ENCODE measurements at regions not wholly inside any gene's neighbourhood (a gene's known extent, or its start where the extent isn't known, plus 50 kb on each side); places are given as distances from the start of the nearest gene placed in this dataset.
"Not testable (repeated sequence)": the region's sequence is repeated elsewhere in the genome, so short reads cannot be mapped to it uniquely, and the experiment has no call there.

- no peak for FAIRE-seq
Measured at GRCh38 chr2:183465048-183465447, 340.8 kb downstream of the NUP35 start.

GRCh38 chr2:183474912-183475695 lies 350.9 kb downstream of the NUP35 start:
- FAIRE-seq, result no peak

GRCh38 chr2:183476490-183476889 lies 352.2 kb downstream of the NUP35 start:
- no peak for FAIRE-seq

- no peak for FAIRE-seq
Measured at GRCh38 chr2:183477296-183477695, 353.1 kb downstream of the NUP35 start.

- not testable (repeated sequence) for FAIRE-seq
Measured at GRCh38 chr2:183478941-183479595, 354.8 kb downstream of the NUP35 start.

- no peak for FAIRE-seq
Measured at GRCh38 chr2:183487326-183487725, 363.1 kb downstream of the NUP35 start.

- no peak for FAIRE-seq
Measured at GRCh38 chr2:183488421-183488820, 364.2 kb downstream of the NUP35 start.

- FAIRE-seq, result no peak
Measured at GRCh38 chr2:183490489-183490888, 366.2 kb downstream of the NUP35 start.

GRCh38 chr2:183490914-183491313 lies 366.7 kb downstream of the NUP35 start:
- FAIRE-seq, result no peak

- no peak for FAIRE-seq
Measured at GRCh38 chr2:183493040-183493439, 368.8 kb downstream of the NUP35 start.

GRCh38 chr2:183495079-183495478 lies 370.8 kb downstream of the NUP35 start:
- FAIRE-seq, result no peak

- FAIRE-seq, result no peak
Measured at GRCh38 chr2:183495589-183496267, 371.5 kb downstream of the NUP35 start.

- FAIRE-seq, result no peak
Measured at GRCh38 chr2:183497861-183498260, 373.6 kb downstream of the NUP35 start.

- FAIRE-seq, result no peak
Measured at GRCh38 chr2:183505911-183506310, 381.7 kb downstream of the NUP35 start.

- no peak for FAIRE-seq
Measured at GRCh38 chr2:183511154-183511553, 386.9 kb downstream of the NUP35 start.

- FAIRE-seq, result no peak
Measured at GRCh38 chr2:183519371-183520056, 395.3 kb downstream of the NUP35 start.

- no peak for FAIRE-seq
Measured at GRCh38 chr2:183521911-183522310, 397.7 kb downstream of the NUP35 start.

- no peak for FAIRE-seq
Measured at GRCh38 chr2:183522489-183523266, 398.4 kb downstream of the NUP35 start.

GRCh38 chr2:183530333-183530901 lies 406.2 kb downstream of the NUP35 start:
- no peak for FAIRE-seq

- FAIRE-seq, result no peak
Measured at GRCh38 chr2:183532514-183532913, 408.3 kb downstream of the NUP35 start.

GRCh38 chr2:183533021-183533420 lies 408.8 kb downstream of the NUP35 start:
- FAIRE-seq, result no peak

- FAIRE-seq, result no peak
Measured at GRCh38 chr2:183536290-183536689, 412.0 kb downstream of the NUP35 start.

All from A204.1 (cell line).